Kidney (tissue), 13 donors: ENCODE measurements at regions not wholly inside any gene's neighbourhood (a gene's known extent, or its start where the extent isn't known, plus 50 kb on each side); places are given as distances from the start of the nearest gene placed in this dataset.
"Not testable (repeated sequence)": the region's sequence is repeated elsewhere in the genome, so short reads cannot be mapped to it uniquely, and the experiment has no call there.

Experiments
- DNase-seq, 5 donors: peaks; one replicate each; pipeline ENCODE4 v3.0.0-alpha.2; 2013 to 2020
- FAIRE-seq: peaks from 2 replicates; lab custom pipeline; 2012; peaks lifted over from hg19 to GRCh38; lab: Jason Lieb, UNC
- H3K27ac ChIP-seq, 2 donors: one replicate each; pipeline ENCODE4 v1.7.0; 2013; ENCODE audit warnings: low read depth in 2 of 2, low read length in 2 of 2, inconsistent platforms in 1 of 2
- H3K27me3 ChIP-seq: one replicate; pipeline ENCODE4 v1.7.1; 2013; ENCODE audit warnings: low read length, inconsistent platforms; ENCODE audit not compliant: control insufficient read depth, insufficient read depth
- H3K36me3 ChIP-seq, 3 donors: one replicate each; pipeline versions ENCODE4 v1.7.0 to v1.7.1; 2013; ENCODE audit warnings: low read length in 3 of 3, control low read depth in 1 of 3, inconsistent platforms in 1 of 3; ENCODE audit not compliant: insufficient read depth in 3 of 3, control insufficient read depth in 2 of 3
- H3K4me1 ChIP-seq, 3 donors: one replicate each; pipeline versions ENCODE4 v1.7.0 to v1.7.1; 2013; ENCODE audit warnings: low read length in 3 of 3, inconsistent platforms in 1 of 3, low read depth in 1 of 3; ENCODE audit not compliant: control insufficient read depth in 2 of 3, insufficient read depth in 2 of 3
- H3K4me3 ChIP-seq, 3 donors: one replicate each; pipeline versions ENCODE4 v1.7.0 to v1.8.1; 2013; ENCODE audit warnings: low read length in 3 of 3, control low read depth in 1 of 3, inconsistent platforms in 1 of 3
- H3K9ac ChIP-seq, 3 donors: one replicate each; pipeline versions ENCODE4 v1.7.0 to v1.7.1; 2013; ENCODE audit warnings: low read length in 3 of 3, control low read depth in 1 of 3, inconsistent platforms in 1 of 3
- H3K9me3 ChIP-seq, 3 donors: one replicate each; pipeline versions ENCODE4 v1.7.0 to v1.7.1; 2013; ENCODE audit warnings: low read length in 3 of 3, control low read depth in 1 of 3, inconsistent platforms in 1 of 3; ENCODE audit not compliant: control insufficient read depth in 2 of 3, insufficient read depth in 1 of 3
- intact Hi-C: fragments of 100-400 bp; cut with DNase I; formaldehyde crosslinking; loops from one replicate; pipeline ENCODE4 v1.11.1; 2022
- TF ChIP-seq, protein P1 (sequence below): IDR thresholded peaks from 3 replicates; pipeline ENCODE4 v1.5.1; 2012; ENCODE audit warnings: mild to moderate bottlenecking, moderate library complexity, borderline replicate concordance; ENCODE audit not compliant: insufficient read depth; ENCODE audit errors: extremely low read depth
- donor health status: control.
- donor health status: control.
- donor health status: control.
- donor health status: control.
- donor health status: control.
- donor health status: DM: yes; HTN: yes; CAD: no.
- donor health status: Normal renal cell carcinoma (clear cell type).

DNA sequence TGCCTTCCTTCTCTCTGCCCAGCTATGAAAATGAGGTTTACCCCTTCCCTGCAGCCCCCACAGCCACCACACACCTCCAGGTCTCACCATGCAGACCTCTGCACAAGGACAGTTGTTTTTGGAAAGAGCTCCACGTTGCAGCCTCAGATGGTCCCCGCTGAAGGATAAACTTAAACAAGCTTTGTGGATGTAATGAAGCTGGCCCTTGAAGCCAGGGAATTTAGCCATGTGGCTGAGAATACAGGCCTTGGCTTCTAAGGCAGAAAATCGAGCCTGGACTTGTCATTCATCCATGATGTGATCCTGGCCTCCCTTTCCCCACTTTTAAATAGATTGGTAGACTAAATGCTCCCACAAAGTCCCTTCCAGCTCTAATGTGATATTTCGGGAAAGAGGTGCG lies 79.4 kb downstream of the TBX3 start:
- no peak for FAIRE-seq

DNA sequence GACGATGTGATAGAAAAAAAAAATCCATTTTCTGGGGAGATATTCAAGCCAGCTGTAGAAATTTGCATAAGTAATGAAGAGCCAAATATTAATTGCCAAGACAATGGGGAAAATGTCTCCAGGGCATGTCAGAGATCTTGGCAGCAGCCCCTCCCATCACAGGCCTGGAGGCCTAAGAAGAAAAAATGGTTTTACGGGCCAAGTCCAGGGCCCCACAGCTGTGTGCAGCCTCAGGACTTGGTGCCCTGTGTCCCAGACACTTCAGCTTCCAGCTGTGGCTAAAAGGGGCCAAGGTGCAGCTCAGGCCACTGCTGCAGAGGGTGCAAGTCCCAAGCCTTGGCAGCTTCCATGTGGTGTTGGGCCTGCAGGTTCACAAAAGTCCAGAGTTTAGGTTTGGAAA lies 83.4 kb downstream of the TBX3 start:
- H3K4me1 ChIP-seq, intact Hi-C loops, H3K27ac ChIP-seq, H3K36me3 ChIP-seq, H3K9me3 ChIP-seq, H3K27me3 ChIP-seq, DNase-seq, H3K4me3 ChIP-seq, H3K9ac ChIP-seq, FAIRE-seq: not testable (repeated sequence)

More for the DNA sequence above, 79.4 kb downstream of the TBX3 start:
- TF ChIP-seq, protein P1, sequence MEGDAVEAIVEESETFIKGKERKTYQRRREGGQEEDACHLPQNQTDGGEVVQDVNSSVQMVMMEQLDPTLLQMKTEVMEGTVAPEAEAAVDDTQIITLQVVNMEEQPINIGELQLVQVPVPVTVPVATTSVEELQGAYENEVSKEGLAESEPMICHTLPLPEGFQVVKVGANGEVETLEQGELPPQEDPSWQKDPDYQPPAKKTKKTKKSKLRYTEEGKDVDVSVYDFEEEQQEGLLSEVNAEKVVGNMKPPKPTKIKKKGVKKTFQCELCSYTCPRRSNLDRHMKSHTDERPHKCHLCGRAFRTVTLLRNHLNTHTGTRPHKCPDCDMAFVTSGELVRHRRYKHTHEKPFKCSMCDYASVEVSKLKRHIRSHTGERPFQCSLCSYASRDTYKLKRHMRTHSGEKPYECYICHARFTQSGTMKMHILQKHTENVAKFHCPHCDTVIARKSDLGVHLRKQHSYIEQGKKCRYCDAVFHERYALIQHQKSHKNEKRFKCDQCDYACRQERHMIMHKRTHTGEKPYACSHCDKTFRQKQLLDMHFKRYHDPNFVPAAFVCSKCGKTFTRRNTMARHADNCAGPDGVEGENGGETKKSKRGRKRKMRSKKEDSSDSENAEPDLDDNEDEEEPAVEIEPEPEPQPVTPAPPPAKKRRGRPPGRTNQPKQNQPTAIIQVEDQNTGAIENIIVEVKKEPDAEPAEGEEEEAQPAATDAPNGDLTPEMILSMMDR = no peak
- intact Hi-C loops = no loop called here
- H3K36me3 ChIP-seq = no peaks in the 10 kb centered on the region
- no peaks in the 10 kb centered on the region for H3K4me1 ChIP-seq
- H3K9me3 ChIP-seq = no peaks in the 10 kb centered on the region
- H3K27me3 ChIP-seq = no peaks in the 10 kb centered on the region
- H3K27ac ChIP-seq = no peak overlapping the region
- H3K9ac ChIP-seq = no peak overlapping the region
- no peak overlapping the region for H3K4me3 ChIP-seq
- DNase-seq = no peak

DNA sequence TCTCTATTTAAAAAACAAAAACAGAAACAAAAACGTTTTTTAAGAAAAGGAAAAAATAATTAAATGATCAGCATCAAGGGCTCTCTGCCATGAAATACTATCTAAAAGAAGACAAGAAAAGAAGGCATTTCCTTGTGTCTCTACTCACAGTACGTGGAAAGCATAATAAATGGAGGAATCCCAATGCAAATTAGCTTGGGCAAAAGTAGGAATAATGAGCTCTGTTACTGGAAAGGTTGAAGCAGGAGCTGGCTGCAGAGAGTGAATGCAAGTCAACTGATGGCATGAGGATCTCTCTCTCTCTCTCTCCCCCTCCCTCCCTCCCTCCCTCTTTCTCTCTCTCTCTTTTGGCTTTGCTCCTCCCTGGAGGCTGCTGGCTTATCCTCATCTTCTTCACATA lies 85.9 kb downstream of the TBX3 start:
- TF ChIP-seq, protein P1 = no peak
- no peaks in the 10 kb centered on the region for H3K36me3 ChIP-seq
- H3K27me3 ChIP-seq = no peaks in the 10 kb centered on the region
- no peak for FAIRE-seq
- no peak overlapping the region for H3K4me3 ChIP-seq
- no peak overlapping the region for H3K27ac ChIP-seq
- no peaks in the 10 kb centered on the region for H3K9me3 ChIP-seq
- no peaks in the 10 kb centered on the region for H3K4me1 ChIP-seq
- DNase-seq = no peak
- H3K9ac ChIP-seq = no peak overlapping the region
- intact Hi-C loops = no loop called here

DNA sequence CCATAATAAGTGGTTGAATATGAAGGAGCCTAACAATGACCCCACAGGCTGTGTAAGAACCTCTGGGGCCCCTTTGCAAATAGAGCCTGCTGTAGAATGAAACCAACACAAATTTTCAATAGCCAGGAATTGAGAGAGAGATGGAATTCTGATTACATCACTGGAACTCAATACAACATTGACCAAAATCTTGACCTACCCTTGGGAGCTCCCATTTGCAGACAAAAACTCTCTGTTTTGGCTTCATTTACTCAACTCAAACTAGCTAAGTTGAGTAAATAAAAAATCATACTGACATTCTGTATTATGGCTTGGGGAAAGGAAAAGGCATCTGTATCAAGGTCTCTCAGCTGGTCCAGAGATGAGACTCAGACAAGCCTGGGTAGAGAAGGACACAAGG lies 91.0 kb downstream of the TBX3 start:
- FAIRE-seq (no peak), DNase-seq (no peak)
- TF ChIP-seq, protein P1 = no peak
- H3K27ac ChIP-seq = no peak overlapping the region
- no peak overlapping the region for H3K4me3 ChIP-seq
- no peaks in the 10 kb centered on the region for H3K4me1 ChIP-seq
- H3K36me3 ChIP-seq = no peaks in the 10 kb centered on the region
- no peak overlapping the region for H3K9ac ChIP-seq
- intact Hi-C loops = no loop called here
- peaks cover 0 to 3% (median 0%) of the 10 kb centered on the region in 3 donors for H3K9me3 ChIP-seq
- H3K27me3 ChIP-seq = no peaks in the 10 kb centered on the region
